OCI-LY1 (cell line): ENCODE measurements at regions not wholly inside any gene's neighbourhood (a gene's known extent, or its start where the extent isn't known, plus 50 kb on each side); places are given as distances from the start of the nearest gene placed in this dataset.

Source experiments
- H2AFZ ChIP-seq: fragments of 200-600 bp; sonication (generic), shearing (Covaris generic); 2 replicates; pipeline ENCODE4 v1.6.0; 2014; ENCODE audit warnings: antibody characterized with exemption, mild to moderate bottlenecking, low read length
- H3F3A ChIP-seq: fragments of 200-600 bp; sonication (generic), shearing (Covaris generic); 2 replicates; pipeline ENCODE4 v1.6.0; 2014; ENCODE audit warnings: mild to moderate bottlenecking, antibody characterized with exemption, low read length, moderate library complexity; ENCODE audit not compliant: insufficient read depth
- H3K27ac ChIP-seq: fragments of 200-600 bp; sonication (generic); 2 replicates; pipeline ENCODE4 v1.5.1; 2014; ENCODE audit warnings: low read length, mixed run types, mild to moderate bottlenecking, low read depth; ENCODE audit not compliant: poor library complexity, severe bottlenecking
- H3K27me3 ChIP-seq: fragments of 200-600 bp; sonication (generic); 2 replicates; pipeline ENCODE4 v1.6.0; 2014; ENCODE audit warnings: antibody characterized with exemption, mild to moderate bottlenecking, low read length, moderate library complexity; ENCODE audit not compliant: insufficient read depth
- H3K36me3 ChIP-seq: fragments of 200-600 bp; sonication (generic); 2 replicates; pipeline ENCODE4 v1.6.1; 2014; ENCODE audit warnings: mild to moderate bottlenecking, antibody characterized with exemption, low read length, moderate library complexity, mixed read lengths; ENCODE audit not compliant: insufficient read depth
- H3K4me1 ChIP-seq: fragments of 200-600 bp; sonication (generic); 2 replicates; pipeline ENCODE4 v1.5.1; 2014; ENCODE audit warnings: mild to moderate bottlenecking, low read length, moderate library complexity; ENCODE audit not compliant: insufficient read depth, severe bottlenecking
- H3K4me2 ChIP-seq: fragments of 200-600 bp; sonication (generic), shearing (Covaris generic); 2 replicates; pipeline ENCODE4 v1.6.1; 2014; ENCODE audit warnings: low read length
- H3K4me3 ChIP-seq: fragments of 200-600 bp; sonication (generic); 2 replicates; pipeline ENCODE4 v1.5.1; 2014; ENCODE audit warnings: low read length, low read depth, mild to moderate bottlenecking, mixed read lengths; ENCODE audit not compliant: poor library complexity, severe bottlenecking
- H3K79me2 ChIP-seq: fragments of 200-600 bp; shearing (Covaris generic); 2 replicates; pipeline ENCODE4 v1.6.1; 2016; ENCODE audit warnings: mixed run types, low read length, mixed read lengths; ENCODE audit not compliant: insufficient read depth
- H3K9ac ChIP-seq: fragments of 200-600 bp; sonication (generic), shearing (Covaris generic); 2 replicates; pipeline ENCODE4 v1.6.1; 2014; ENCODE audit warnings: mild to moderate bottlenecking, low read length, mixed read lengths
- H3K9me2 ChIP-seq: fragments of 200-600 bp; sonication (generic), shearing (Covaris generic); 2 replicates; pipeline ENCODE4 v1.6.1; 2014; ENCODE audit warnings: low read depth, mild to moderate bottlenecking, low read length, mixed read lengths
- H3K9me3 ChIP-seq: fragments of 200-600 bp; shearing (Covaris generic); 2 replicates; pipeline ENCODE4 v1.6.1; 2014; ENCODE audit warnings: low read length, mixed read lengths
- H4K20me1 ChIP-seq: fragments of 200-600 bp; sonication (generic), shearing (Covaris generic); 2 replicates; pipeline ENCODE4 v1.6.0; 2016; ENCODE audit warnings: mild to moderate bottlenecking, low read length; ENCODE audit not compliant: insufficient read depth
- CTCF ChIP-seq: fragments of 200-600 bp; sonication (generic), shearing (Covaris generic); IDR thresholded peaks from 2 replicates; pipeline ENCODE4 v1.5.1; 2017; ENCODE audit warnings: mild to moderate bottlenecking, antibody characterized with exemption, low read length, moderate library complexity, mixed read lengths
- EZH2 ChIP-seq: fragments of 200-600 bp; sonication (generic), shearing (Covaris generic); IDR thresholded peaks from 2 replicates; pipeline ENCODE4 v1.8.0; 2017; ENCODE audit warnings: borderline replicate concordance, mixed run types, mild to moderate bottlenecking, antibody characterized with exemption, low read length, moderate library complexity, mixed read lengths

- Histone ChIP-seq H3K36me3 (no peaks in the 10 kb centered on the region), H3K27ac (no peak overlapping the region), H3K79me2 (no peaks in the 10 kb centered on the region), H4K20me1 (no peaks in the 10 kb centered on the region), H3K27me3 (no peaks in the 10 kb centered on the region), H3K9ac (no peak overlapping the region), H2AFZ (no peak overlapping the region), H3K4me1 (no peaks in the 10 kb centered on the region), H3K4me2 (no peak overlapping the region), H3K9me2 (no peaks in the 10 kb centered on the region), H3K4me3 (no peak overlapping the region), H3K9me3 (no peaks in the 10 kb centered on the region), H3F3A (no peaks in the 10 kb centered on the region)
- TF ChIP-seq EZH2 (no peak), CTCF (no peak)
Observed at GRCh38 chr14:39843881-39844280, 411.6 kb upstream of the FBXO33 start.

GRCh38 chr14:39841088-39841487, 408.9 kb upstream of the FBXO33 start:
- Histone ChIP-seq H3K27ac (no peak overlapping the region), H4K20me1 (no peaks in the 10 kb centered on the region), H3F3A (no peaks in the 10 kb centered on the region), H3K9ac (no peak overlapping the region), H3K4me2 (no peak overlapping the region), H3K79me2 (no peaks in the 10 kb centered on the region), H3K27me3 (no peaks in the 10 kb centered on the region), H3K36me3 (no peaks in the 10 kb centered on the region), H3K9me3 (no peaks in the 10 kb centered on the region), H3K4me1 (no peaks in the 10 kb centered on the region), H3K9me2 (no peaks in the 10 kb centered on the region), H2AFZ (peak overlapping the region; percentile 43; the same call in 1 of the 2 replicates), H3K4me3 (no peak overlapping the region)
- TF ChIP-seq EZH2 (no peak), CTCF (no peak)

- no peak for TF ChIP-seq CTCF
- no peak for TF ChIP-seq EZH2
- H3K4me1 ChIP-seq = no peaks in the 10 kb centered on the region
- H3K9ac ChIP-seq = no peak overlapping the region
- H3K36me3 ChIP-seq = no peaks in the 10 kb centered on the region
- no peaks in the 10 kb centered on the region for H4K20me1 ChIP-seq
- H2AFZ ChIP-seq = 0 out of 2 replicates have a peak overlapping the region, but pooled peaks have one; percentile 69
- no peak overlapping the region for H3K4me3 ChIP-seq
- no peaks in the 10 kb centered on the region for H3K27me3 ChIP-seq
- no peak overlapping the region for H3K27ac ChIP-seq
- H3K79me2 ChIP-seq = no peaks in the 10 kb centered on the region
- H3K4me2 ChIP-seq = no peak overlapping the region
- no peaks in the 10 kb centered on the region for H3K9me2 ChIP-seq
- H3F3A ChIP-seq = no peaks in the 10 kb centered on the region
- H3K9me3 ChIP-seq = no peaks in the 10 kb centered on the region
Observed at GRCh38 chr14:39827901-39828655, 395.8 kb upstream of the FBXO33 start.
